ENCODE measurements at regions not wholly inside any gene's neighbourhood (a gene's known extent, or its start where the extent isn't known, plus 50 kb on each side); places are given as distances from the start of the nearest gene placed in this dataset.

DNA sequence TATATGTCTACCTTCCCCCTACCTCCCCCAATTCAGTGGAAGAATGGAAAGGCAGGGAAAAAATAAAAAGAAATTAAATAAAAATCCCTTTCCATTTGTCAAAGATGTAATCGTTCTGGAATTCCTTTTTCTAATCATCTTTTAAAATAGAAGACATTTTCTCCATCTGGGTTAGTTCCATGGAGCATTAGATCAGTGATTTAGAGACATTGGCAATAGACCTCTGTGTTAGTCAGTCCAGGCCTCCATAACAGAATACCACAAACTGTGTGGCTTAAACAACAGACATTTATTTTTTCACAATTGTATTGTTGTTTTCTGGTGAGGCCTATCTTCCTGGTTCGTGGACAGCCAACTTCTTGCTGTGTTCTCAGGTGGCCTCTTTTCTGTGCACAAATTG, 516.6 kb upstream of the DAB2 start:
- Histone ChIP-seq H4K20me1 (ENCODE audit: control insufficient read depth, extremely low read depth, insufficient read depth, low read length) (no peaks in the 10 kb centered on the region), H3K9me3 (ENCODE audit: control insufficient read depth, low read depth, low read length) (no peaks in the 10 kb centered on the region), H3K4me3 (ENCODE audit: control insufficient read depth in 2 of 3, extremely low read depth in 1 of 3, insufficient read depth in 2 of 3, low read depth in 1 of 3, low read length in 3 of 3) (no peak overlapping the region), H3K27me3 (ENCODE audit: control insufficient read depth, extremely low read depth, insufficient read depth, low read length) (no peaks in the 10 kb centered on the region), H3K36me3 (ENCODE audit: control insufficient read depth in 2 of 2, extremely low read depth in 1 of 2, insufficient read depth in 2 of 2, low read length in 2 of 2) (no peaks in the 10 kb centered on the region), H3K4me2 (ENCODE audit: control insufficient read depth, extremely low read depth, insufficient read depth, low read depth, low read length) (no peak overlapping the region), H3K27ac (ENCODE audit: control insufficient read depth, insufficient read depth, low read length) (no peak overlapping the region), H2AFZ (ENCODE audit: control insufficient read depth, low read length) (no peak overlapping the region), H3K9me1 (ENCODE audit: control insufficient read depth, extremely low read depth, insufficient read depth, low read length) (no peaks in the 10 kb centered on the region), H3K4me1 (ENCODE audit: control insufficient read depth, extremely low read depth, insufficient read depth, low read length) (no peaks in the 10 kb centered on the region), H3K9ac (ENCODE audit: control insufficient read depth, extremely low read depth, insufficient read depth, low read length) (no peak overlapping the region), H3K79me2 (ENCODE audit: control insufficient read depth, insufficient read depth, low read length) (no peaks in the 10 kb centered on the region)
- dilution Hi-C loops (cut with MboI; ENCODE audit: extremely low pct_ligation_motif_present, low sequenced_read_pairs): no loop called here
- peak; percentile 5 for FAIRE-seq
- DNase-seq (ENCODE audit: low read depth, low spot score): no peak
- TF ChIP-seq EZH2 (IDR thresholded peaks at IDR 0.05; ENCODE audit: low read length): no peak
- TF ChIP-seq, protein P1, sequence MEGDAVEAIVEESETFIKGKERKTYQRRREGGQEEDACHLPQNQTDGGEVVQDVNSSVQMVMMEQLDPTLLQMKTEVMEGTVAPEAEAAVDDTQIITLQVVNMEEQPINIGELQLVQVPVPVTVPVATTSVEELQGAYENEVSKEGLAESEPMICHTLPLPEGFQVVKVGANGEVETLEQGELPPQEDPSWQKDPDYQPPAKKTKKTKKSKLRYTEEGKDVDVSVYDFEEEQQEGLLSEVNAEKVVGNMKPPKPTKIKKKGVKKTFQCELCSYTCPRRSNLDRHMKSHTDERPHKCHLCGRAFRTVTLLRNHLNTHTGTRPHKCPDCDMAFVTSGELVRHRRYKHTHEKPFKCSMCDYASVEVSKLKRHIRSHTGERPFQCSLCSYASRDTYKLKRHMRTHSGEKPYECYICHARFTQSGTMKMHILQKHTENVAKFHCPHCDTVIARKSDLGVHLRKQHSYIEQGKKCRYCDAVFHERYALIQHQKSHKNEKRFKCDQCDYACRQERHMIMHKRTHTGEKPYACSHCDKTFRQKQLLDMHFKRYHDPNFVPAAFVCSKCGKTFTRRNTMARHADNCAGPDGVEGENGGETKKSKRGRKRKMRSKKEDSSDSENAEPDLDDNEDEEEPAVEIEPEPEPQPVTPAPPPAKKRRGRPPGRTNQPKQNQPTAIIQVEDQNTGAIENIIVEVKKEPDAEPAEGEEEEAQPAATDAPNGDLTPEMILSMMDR (optimal IDR thresholded peaks at IDR 0.05 in 1 of 3, IDR thresholded peaks at IDR 0.05 in 1 of 3, conservative IDR thresholded peaks at IDR 0.05 in 1 of 3; ENCODE audit: extremely low read depth in 1 of 3, insufficient read depth in 2 of 3, low read length in 3 of 3): no peak

DNA sequence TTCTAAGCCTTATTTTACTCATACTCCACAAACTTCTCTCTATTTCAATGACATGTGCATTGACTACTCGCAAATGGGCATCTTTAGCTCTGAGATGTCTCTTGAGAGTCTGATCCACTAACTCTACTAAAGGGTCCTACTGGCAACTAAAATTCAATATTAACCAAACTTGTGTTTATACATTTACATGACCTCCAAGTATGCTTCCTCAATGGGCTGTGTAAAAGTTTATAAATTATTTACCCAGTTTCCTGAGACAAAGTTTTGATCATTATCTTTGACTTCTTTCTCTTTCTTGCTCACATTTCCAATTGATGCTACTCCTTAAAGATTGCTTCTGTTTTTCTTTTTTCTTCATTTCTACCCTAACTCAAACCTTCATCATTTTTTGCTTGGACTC, 510.1 kb upstream of the DAB2 start:
- no peak for DNase-seq (ENCODE audit: low read depth, low spot score)
- Histone ChIP-seq H3K27me3 (ENCODE audit: control insufficient read depth, extremely low read depth, insufficient read depth, low read length) (no peaks in the 10 kb centered on the region), H4K20me1 (ENCODE audit: control insufficient read depth, extremely low read depth, insufficient read depth, low read length) (no peaks in the 10 kb centered on the region), H3K4me1 (ENCODE audit: control insufficient read depth, extremely low read depth, insufficient read depth, low read length) (no peaks in the 10 kb centered on the region), H3K9me1 (ENCODE audit: control insufficient read depth, extremely low read depth, insufficient read depth, low read length) (no peaks in the 10 kb centered on the region), H3K9me3 (ENCODE audit: control insufficient read depth, low read depth, low read length) (no peaks in the 10 kb centered on the region), H3K4me2 (ENCODE audit: control insufficient read depth, extremely low read depth, insufficient read depth, low read depth, low read length) (no peak overlapping the region), H3K27ac (ENCODE audit: control insufficient read depth, insufficient read depth, low read length) (no peak overlapping the region), H3K79me2 (ENCODE audit: control insufficient read depth, insufficient read depth, low read length) (no peaks in the 10 kb centered on the region), H2AFZ (ENCODE audit: control insufficient read depth, low read length) (no peak overlapping the region), H3K36me3 (ENCODE audit: control insufficient read depth in 2 of 2, extremely low read depth in 1 of 2, insufficient read depth in 2 of 2, low read length in 2 of 2) (no peaks in the 10 kb centered on the region), H3K9ac (ENCODE audit: control insufficient read depth, extremely low read depth, insufficient read depth, low read length) (no peak overlapping the region), H3K4me3 (ENCODE audit: control insufficient read depth in 2 of 3, extremely low read depth in 1 of 3, insufficient read depth in 2 of 3, low read depth in 1 of 3, low read length in 3 of 3) (no peak overlapping the region)
- TF ChIP-seq, protein P1 (optimal IDR thresholded peaks at IDR 0.05 in 1 of 3, IDR thresholded peaks at IDR 0.05 in 1 of 3, conservative IDR thresholded peaks at IDR 0.05 in 1 of 3; ENCODE audit: extremely low read depth in 1 of 3, insufficient read depth in 2 of 3, low read length in 3 of 3): no peak
- TF ChIP-seq EZH2 (IDR thresholded peaks at IDR 0.05; ENCODE audit: low read length): no peak
- dilution Hi-C loops (cut with MboI; ENCODE audit: extremely low pct_ligation_motif_present, low sequenced_read_pairs): no loop called here
- FAIRE-seq: no peak
